SK-N-SH (cell line): ENCODE measurements at regions not wholly inside any gene's neighbourhood (a gene's known extent, or its start where the extent isn't known, plus 50 kb on each side); places are given as distances from the start of the nearest gene placed in this dataset.

Experiments used
- CTCF ChIA-PET: fragments of 300-600, 350-600 bp; formaldehyde crosslinking; extraction: SDS; loops from one replicate; lab custom pipeline; 2021; lab: Yijun Ruan, JAX
- POLR2A ChIA-PET: fragments of 350-600 bp; sonication (Branson Sonifier 250); formaldehyde crosslinking; extraction: SDS; loops from one replicate; lab custom pipeline; 2020; ENCODE audit warnings: antibody characterized with exemption, inconsistent platforms; lab: Yijun Ruan, JAX
- DNase-seq: peaks from one replicate; pipeline ENCODE4 v3.0.0; 2012
- H2AFZ ChIP-seq: fragments of 200-600 bp; sonication (generic); 2 replicates; pipeline ENCODE4 v1.8.1; 2016; ENCODE audit warnings: antibody characterized with exemption, mild to moderate bottlenecking, low read depth
- H3F3A ChIP-seq: fragments of 200-600 bp; sonication (generic); replicated peaks from 2 replicates; pipeline ENCODE3; 2016; ENCODE audit warnings: antibody characterized with exemption, mild to moderate bottlenecking; ENCODE audit not compliant: insufficient read depth
- H3K27ac ChIP-seq, 2 experiments: fragments of 200-500 bp in 1 of 2; fragments of 200-600 bp in 1 of 2; sonication (Bioruptor generic) in 1 of 2; sonication (generic), shearing (Covaris generic) in 1 of 2; 2 replicates each; pipeline versions ENCODE4 v1.5.1 to v1.6.1; 2014 to 2016; ENCODE audit warnings: low read depth in 2 of 2, inconsistent platforms in 1 of 2, low read length in 1 of 2, mild to moderate bottlenecking in 1 of 2, mixed read lengths in 1 of 2
- H3K27me3 ChIP-seq: fragments of 200-600 bp; sonication (generic), shearing (Covaris generic); 2 replicates; pipeline ENCODE4 v1.6.1; 2016; ENCODE audit warnings: mixed run types; ENCODE audit not compliant: insufficient read depth
- H3K36me3 ChIP-seq, 2 experiments: fragments of 200-500 bp in 1 of 2; fragments of 200-600 bp in 1 of 2; sonication (Bioruptor generic) in 1 of 2; sonication (generic) in 1 of 2; replicated peaks in 1 of 2; 2 replicates each; pipeline versions ENCODE3 to v1.5.1; 2014 to 2016; ENCODE audit warnings: low read length in 1 of 2, mild to moderate bottlenecking in 1 of 2; ENCODE audit not compliant: insufficient read depth in 2 of 2, control insufficient read depth in 1 of 2
- H3K4me1 ChIP-seq, 2 experiments: fragments of 200-500 bp in 1 of 2; fragments of 200-600 bp in 1 of 2; sonication (Bioruptor generic) in 1 of 2; sonication (generic), shearing (Covaris generic) in 1 of 2; 2 replicates each; pipeline versions ENCODE4 v1.5.1 to v1.6.1; 2014 to 2016; ENCODE audit warnings: low read depth in 1 of 2, low read length in 1 of 2, mixed run types in 1 of 2; ENCODE audit not compliant: insufficient read depth in 2 of 2, control insufficient read depth in 1 of 2
- H3K4me2 ChIP-seq: fragments of 200-600 bp; sonication (generic), shearing (Covaris generic); 2 replicates; pipeline ENCODE4 v1.6.1; 2017; ENCODE audit warnings: mixed run types
- H3K4me3 ChIP-seq, 2 experiments: fragments of 200-500 bp in 1 of 2; fragments of 200-600 bp in 1 of 2; sonication (Bioruptor generic) in 1 of 2; sonication (generic), shearing (Covaris generic) in 1 of 2; 2 replicates each; pipeline versions ENCODE4 v1.5.1 to v1.8.1; 2014 to 2016; ENCODE audit warnings: low read depth in 2 of 2, inconsistent platforms in 1 of 2, low read length in 1 of 2, mild to moderate bottlenecking in 1 of 2, mixed read lengths in 1 of 2, moderate library complexity in 1 of 2
- H3K79me2 ChIP-seq: fragments of 200-600 bp; sonication (generic); 2 replicates; pipeline ENCODE4 v1.8.1; 2017; ENCODE audit warnings: mild to moderate bottlenecking; ENCODE audit not compliant: insufficient read depth
- H3K9ac ChIP-seq: fragments of 200-600 bp; sonication (generic); 2 replicates; pipeline ENCODE4 v1.6.1; 2017; ENCODE audit warnings: mixed run types
- H3K9me2 ChIP-seq: fragments of 200-600 bp; sonication (generic); 2 replicates; pipeline ENCODE4 v1.6.1; 2017; ENCODE audit warnings: mixed run types
- H3K9me3 ChIP-seq: fragments of 200-600 bp; sonication (generic); 2 replicates; pipeline ENCODE4 v1.6.1; 2017; ENCODE audit warnings: mixed run types, mild to moderate bottlenecking, moderate library complexity
- H4K20me1 ChIP-seq: fragments of 200-600 bp; sonication (generic); 2 replicates; pipeline ENCODE4 v1.6.1; 2017; ENCODE audit warnings: mild to moderate bottlenecking, mixed run types; ENCODE audit not compliant: insufficient read depth
- EZH2phosphoT487 ChIP-seq: fragments of 200-600 bp; sonication (generic); IDR thresholded peaks from 2 replicates; pipeline ENCODE4 v1.6.1; 2017; ENCODE audit warnings: low read depth, mixed run types, mild to moderate bottlenecking, antibody characterized with exemption, moderate library complexity, borderline replicate concordance
- FOSL2 ChIP-seq: IDR thresholded peaks from 2 replicates; pipeline ENCODE4 v1.4.0; 2012; ENCODE audit warnings: low read depth, mild to moderate bottlenecking, moderate library complexity, borderline replicate concordance
- FOXJ3 ChIP-seq: sonication (generic); formaldehyde crosslinking; IDR thresholded peaks from 2 replicates; pipeline ENCODE4 v1.5.1; 2020; ENCODE audit warnings: mild to moderate bottlenecking, missing genetic modification reagents
- GATA2 ChIP-seq: sonication (generic); formaldehyde crosslinking; IDR thresholded peaks from 2 replicates; pipeline ENCODE4 v1.5.0; 2020; ENCODE audit warnings: mild to moderate bottlenecking, missing genetic modification reagents
- NFIC ChIP-seq: IDR thresholded peaks from 2 replicates; pipeline ENCODE4 v1.4.0; 2012; ENCODE audit warnings: borderline replicate concordance
- NRF1 ChIP-seq: IDR thresholded peaks from 2 replicates; pipeline ENCODE4 v1.6.1; 2012; ENCODE audit warnings: low read depth, mild to moderate bottlenecking, low read length
- POLR2AphosphoS5 ChIP-seq: IDR thresholded peaks from 2 replicates; pipeline ENCODE4 v1.6.1; 2012; ENCODE audit warnings: low read depth, low read length
- RAD21 ChIP-seq: IDR thresholded peaks from 2 replicates; pipeline ENCODE4 v1.6.1; 2012; ENCODE audit warnings: mild to moderate bottlenecking, low read length
- SIN3A ChIP-seq: IDR thresholded peaks from 2 replicates; pipeline ENCODE4 v1.6.1; 2012; ENCODE audit warnings: low read depth, mild to moderate bottlenecking, low read length, moderate library complexity, borderline replicate concordance
- SMC3 ChIP-seq: IDR thresholded peaks from 2 replicates; pipeline ENCODE4 v1.6.1; 2012; ENCODE audit warnings: low read depth, low read length, improper control_type of control experiment
- TAF1 ChIP-seq: IDR thresholded peaks from 2 replicates; pipeline ENCODE4 v1.6.1; 2012; ENCODE audit warnings: low read depth, mild to moderate bottlenecking, low read length, moderate library complexity, borderline replicate concordance
- TEAD4 ChIP-seq: IDR thresholded peaks from 2 replicates; pipeline ENCODE4 v1.4.0; 2012; ENCODE audit warnings: mild to moderate bottlenecking, borderline replicate concordance; ENCODE audit not compliant: insufficient read depth
- WGBS: methylation state at CpG from one replicate; pipeline ENCODE4 v1.1.6; 2017; ENCODE audit warnings: low lambda C conversion rate; 5-methylcytosine and 5-hydroxymethylcytosine counted together
- TF ChIP-seq, protein P1 (sequence below): IDR thresholded peaks from 2 replicates; pipeline ENCODE4 v1.4.0; 2012; ENCODE audit warnings: low read depth, borderline replicate concordance
- TF ChIP-seq, protein P2 (sequence below): IDR thresholded peaks from 2 replicates; pipeline ENCODE4; 2012
- TF ChIP-seq, protein P3 (sequence below): IDR thresholded peaks from 2 replicates; pipeline ENCODE4 v1.4.0; 2012; ENCODE audit warnings: low read depth
- TF ChIP-seq, protein P4 (sequence below): fragments of 200-600 bp; sonication (generic); IDR thresholded peaks from 2 replicates; pipeline ENCODE4 v1.6.1; 2017; ENCODE audit warnings: antibody characterized with exemption, mild to moderate bottlenecking, moderate library complexity

DNA sequence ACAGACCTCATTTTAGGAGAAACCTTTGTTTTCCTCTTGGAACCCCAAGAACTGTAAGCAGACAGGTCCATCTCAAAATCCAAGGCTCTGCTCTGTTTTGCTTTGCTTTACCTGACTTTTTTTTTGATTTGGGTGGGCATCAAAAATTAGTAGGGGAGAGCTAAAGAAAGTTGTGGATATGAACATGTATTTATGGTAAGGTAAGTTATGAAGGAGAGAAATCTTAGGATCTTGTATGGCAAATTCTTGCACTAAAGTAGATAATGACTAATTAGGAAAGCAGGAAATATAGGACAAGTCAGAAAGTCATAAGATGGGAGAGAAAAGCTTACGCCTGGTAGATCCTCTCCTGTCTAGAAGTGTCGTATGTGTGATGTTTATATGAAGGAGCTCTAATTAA, 116.1 kb upstream of the VPREB1 start:
- ChIA-PET CTCF (interaction anchor here (1.6 kb wide), 1 partner anchor 29 kb away, joined by 5 read pairs; no protein-coding TSS in a partner anchor), POLR2A (interaction anchor here (0.6 kb wide), 1 partner anchor 170 kb away, joined by 3 read pairs; no protein-coding TSS in a partner anchor)
- H3K79me2 ChIP-seq: no peaks in the 10 kb centered on the region
- H3K4me2 ChIP-seq: no peak overlapping the region
- WGBS: 62% methylated on average over 2 of the region's 2 CpGs
- DNase-seq: no peak
- H3K9me3 ChIP-seq: no peaks in the 10 kb centered on the region
- no peaks in the 10 kb centered on the region for H3K36me3 ChIP-seq
- H3K9ac ChIP-seq: no peak overlapping the region
- no peaks in the 10 kb centered on the region for H3K9me2 ChIP-seq
- H2AFZ ChIP-seq: no peak overlapping the region
- H3F3A ChIP-seq: no peaks in the 10 kb centered on the region
- peaks cover 10% of the 10 kb centered on the region; the same call in 1 of the 2 replicates for H3K27me3 ChIP-seq
- H3K27ac ChIP-seq: no peak overlapping the region
- TF ChIP-seq FOSL2 (no peak), TAF1 (no peak), SMC3 (no peak), GATA2 (CRISPR knock-in tag) (no peak), RAD21 (no peak), NRF1 (no peak), TEAD4 (no peak), EZH2phosphoT487 (no peak), FOXJ3 (no peak), NFIC (no peak), SIN3A (no peak)
- TF ChIP-seq, protein P1, sequence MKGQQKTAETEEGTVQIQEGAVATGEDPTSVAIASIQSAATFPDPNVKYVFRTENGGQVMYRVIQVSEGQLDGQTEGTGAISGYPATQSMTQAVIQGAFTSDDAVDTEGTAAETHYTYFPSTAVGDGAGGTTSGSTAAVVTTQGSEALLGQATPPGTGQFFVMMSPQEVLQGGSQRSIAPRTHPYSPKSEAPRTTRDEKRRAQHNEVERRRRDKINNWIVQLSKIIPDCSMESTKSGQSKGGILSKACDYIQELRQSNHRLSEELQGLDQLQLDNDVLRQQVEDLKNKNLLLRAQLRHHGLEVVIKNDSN: no peak
- TF ChIP-seq, protein P2, sequence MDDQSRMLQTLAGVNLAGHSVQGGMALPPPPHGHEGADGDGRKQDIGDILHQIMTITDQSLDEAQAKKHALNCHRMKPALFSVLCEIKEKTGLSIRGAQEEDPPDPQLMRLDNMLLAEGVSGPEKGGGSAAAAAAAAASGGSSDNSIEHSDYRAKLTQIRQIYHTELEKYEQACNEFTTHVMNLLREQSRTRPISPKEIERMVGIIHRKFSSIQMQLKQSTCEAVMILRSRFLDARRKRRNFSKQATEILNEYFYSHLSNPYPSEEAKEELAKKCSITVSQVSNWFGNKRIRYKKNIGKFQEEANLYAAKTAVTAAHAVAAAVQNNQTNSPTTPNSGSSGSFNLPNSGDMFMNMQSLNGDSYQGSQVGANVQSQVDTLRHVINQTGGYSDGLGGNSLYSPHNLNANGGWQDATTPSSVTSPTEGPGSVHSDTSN: no peak
- TF ChIP-seq, protein P3, sequence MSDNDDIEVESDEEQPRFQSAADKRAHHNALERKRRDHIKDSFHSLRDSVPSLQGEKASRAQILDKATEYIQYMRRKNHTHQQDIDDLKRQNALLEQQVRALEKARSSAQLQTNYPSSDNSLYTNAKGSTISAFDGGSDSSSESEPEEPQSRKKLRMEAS: no peak
- H4K20me1 ChIP-seq: no peaks in the 10 kb centered on the region
- H3K4me3 ChIP-seq: no peak overlapping the region
- H3K4me1 ChIP-seq: no peaks in the 10 kb centered on the region

DNA sequence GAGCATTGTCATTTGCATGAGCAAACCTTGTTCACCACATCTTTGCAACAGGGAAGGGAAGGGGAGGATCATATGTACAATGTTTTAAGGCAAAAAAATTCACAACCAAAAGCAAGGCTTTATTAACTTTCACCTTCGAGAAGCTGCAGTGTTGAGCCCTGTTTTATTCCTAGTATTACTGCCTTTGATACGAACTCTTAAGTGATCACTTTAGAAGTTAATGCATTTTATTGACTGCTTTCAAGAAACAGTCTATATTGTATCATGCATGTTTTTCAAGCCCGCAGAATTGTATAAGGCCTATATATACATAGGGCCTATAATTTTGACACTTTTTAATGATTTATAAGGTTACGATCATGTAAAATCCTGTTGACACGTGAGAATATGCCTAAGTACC, 117.5 kb upstream of the VPREB1 start:
- no peaks in the 10 kb centered on the region for H4K20me1 ChIP-seq
- CTCF ChIA-PET: interaction anchor here (0.6 to 1.6 kb wide), 2 partner anchors 30 to 1537 kb away, joined by 3 to 5 read pairs; no protein-coding TSS in a partner anchor
- H3K9me3 ChIP-seq: no peaks in the 10 kb centered on the region

More for the DNA sequence above, 117.5 kb upstream of the VPREB1 start:
- H3K36me3 ChIP-seq: no peaks in the 10 kb centered on the region
- WGBS: 59% methylated on average over 5 of the region's 5 CpGs
- H3F3A ChIP-seq: no peaks in the 10 kb centered on the region
- H3K27ac ChIP-seq: no peak overlapping the region
- no peaks in the 10 kb centered on the region for H3K79me2 ChIP-seq
- POLR2A ChIA-PET: no interaction called here
- no peak overlapping the region for H3K4me2 ChIP-seq
- no peaks in the 10 kb centered on the region for H3K9me2 ChIP-seq
- TF ChIP-seq, protein P4, sequence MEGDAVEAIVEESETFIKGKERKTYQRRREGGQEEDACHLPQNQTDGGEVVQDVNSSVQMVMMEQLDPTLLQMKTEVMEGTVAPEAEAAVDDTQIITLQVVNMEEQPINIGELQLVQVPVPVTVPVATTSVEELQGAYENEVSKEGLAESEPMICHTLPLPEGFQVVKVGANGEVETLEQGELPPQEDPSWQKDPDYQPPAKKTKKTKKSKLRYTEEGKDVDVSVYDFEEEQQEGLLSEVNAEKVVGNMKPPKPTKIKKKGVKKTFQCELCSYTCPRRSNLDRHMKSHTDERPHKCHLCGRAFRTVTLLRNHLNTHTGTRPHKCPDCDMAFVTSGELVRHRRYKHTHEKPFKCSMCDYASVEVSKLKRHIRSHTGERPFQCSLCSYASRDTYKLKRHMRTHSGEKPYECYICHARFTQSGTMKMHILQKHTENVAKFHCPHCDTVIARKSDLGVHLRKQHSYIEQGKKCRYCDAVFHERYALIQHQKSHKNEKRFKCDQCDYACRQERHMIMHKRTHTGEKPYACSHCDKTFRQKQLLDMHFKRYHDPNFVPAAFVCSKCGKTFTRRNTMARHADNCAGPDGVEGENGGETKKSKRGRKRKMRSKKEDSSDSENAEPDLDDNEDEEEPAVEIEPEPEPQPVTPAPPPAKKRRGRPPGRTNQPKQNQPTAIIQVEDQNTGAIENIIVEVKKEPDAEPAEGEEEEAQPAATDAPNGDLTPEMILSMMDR: no peak
- no peak for TF ChIP-seq POLR2AphosphoS5
- DNase-seq: no peak
- H3K9ac ChIP-seq: no peak overlapping the region
- H2AFZ ChIP-seq: no peak overlapping the region
- H3K4me3 ChIP-seq: no peak overlapping the region
- H3K4me1 ChIP-seq: no peaks in the 10 kb centered on the region
- H3K27me3 ChIP-seq: peaks cover 10% of the 10 kb centered on the region; the same call in 1 of the 2 replicates
